Brain microvascular endothelial cell (primary cell): ENCODE measurements at regions not wholly inside any gene's neighbourhood (a gene's known extent, or its start where the extent isn't known, plus 50 kb on each side); places are given as distances from the start of the nearest gene placed in this dataset.
"Not testable (repeated sequence)": the region's sequence is repeated elsewhere in the genome, so short reads cannot be mapped to it uniquely, and the experiment has no call there.

Experiments used
- DNase-seq: peaks from one replicate; pipeline ENCODE4 v3.0.0-alpha.2; 2020
- H3K27ac ChIP-seq: fragments of 250-450 bp; sonication (Bioruptor Pico); 2 replicates; pipeline ENCODE4 v1.5.1; 2020; ENCODE audit warnings: mild to moderate bottlenecking, moderate library complexity
- H3K27me3 ChIP-seq: fragments of 250-450 bp; sonication (Bioruptor Pico); replicated peaks from 2 replicates; pipeline ENCODE4 v1.5.1; 2020; ENCODE audit warnings: mild to moderate bottlenecking
- H3K36me3 ChIP-seq: fragments of 250-450 bp; sonication (Bioruptor Pico); replicated peaks from 2 replicates; pipeline ENCODE4 v1.5.1; 2020; ENCODE audit warnings: mild to moderate bottlenecking
- H3K4me3 ChIP-seq: 2 replicates; pipeline ENCODE4 v1.5.1; 2011; ENCODE audit warnings: low read depth, mild to moderate bottlenecking, control low read depth, low read length, moderate library complexity
- in situ Hi-C: cut with HindIII; loops from 2 replicates; pipeline ENCODE4 v1.10.0; 2017; ENCODE audit warnings: low sequenced_read_pairs, low pct_ligation_motif_present
- TF ChIP-seq, protein P1 (sequence below): IDR thresholded peaks from 2 replicates; pipeline ENCODE4 v1.5.1; 2011; ENCODE audit warnings: low read depth, mild to moderate bottlenecking, moderate library complexity, low read length, control low read depth, inconsistent platforms; ENCODE audit errors: missing control alignments

DNA sequence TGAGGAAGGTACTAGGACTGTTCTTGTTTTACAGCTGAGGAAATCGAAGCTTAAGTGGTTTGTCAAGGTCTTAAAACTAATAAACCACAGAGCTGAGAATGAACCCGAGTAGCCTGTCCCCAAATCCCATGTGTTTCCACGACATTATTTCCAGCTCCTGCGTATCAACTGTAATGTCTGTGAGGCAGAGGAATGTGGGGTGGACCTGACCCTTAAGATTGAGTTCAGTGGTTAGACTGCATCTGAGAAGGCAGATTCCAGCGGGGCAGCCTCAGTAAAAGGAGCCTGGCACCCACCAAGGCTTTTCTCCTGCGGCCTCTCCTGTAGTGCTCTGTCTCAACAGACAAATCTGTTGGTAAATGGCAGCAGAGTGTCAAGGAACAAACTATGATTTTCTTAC lies 81.9 kb upstream of the TMEM178A start:
- peak; percentile 27 for DNase-seq
- H3K27me3 ChIP-seq, result no peaks in the 10 kb centered on the region
- H3K27ac ChIP-seq, result peak overlapping the region; percentile 25
- H3K4me3 ChIP-seq, result no peak overlapping the region
- in situ Hi-C loops, result no loop called here
- no peaks in the 10 kb centered on the region for H3K36me3 ChIP-seq
- TF ChIP-seq, protein P1, sequence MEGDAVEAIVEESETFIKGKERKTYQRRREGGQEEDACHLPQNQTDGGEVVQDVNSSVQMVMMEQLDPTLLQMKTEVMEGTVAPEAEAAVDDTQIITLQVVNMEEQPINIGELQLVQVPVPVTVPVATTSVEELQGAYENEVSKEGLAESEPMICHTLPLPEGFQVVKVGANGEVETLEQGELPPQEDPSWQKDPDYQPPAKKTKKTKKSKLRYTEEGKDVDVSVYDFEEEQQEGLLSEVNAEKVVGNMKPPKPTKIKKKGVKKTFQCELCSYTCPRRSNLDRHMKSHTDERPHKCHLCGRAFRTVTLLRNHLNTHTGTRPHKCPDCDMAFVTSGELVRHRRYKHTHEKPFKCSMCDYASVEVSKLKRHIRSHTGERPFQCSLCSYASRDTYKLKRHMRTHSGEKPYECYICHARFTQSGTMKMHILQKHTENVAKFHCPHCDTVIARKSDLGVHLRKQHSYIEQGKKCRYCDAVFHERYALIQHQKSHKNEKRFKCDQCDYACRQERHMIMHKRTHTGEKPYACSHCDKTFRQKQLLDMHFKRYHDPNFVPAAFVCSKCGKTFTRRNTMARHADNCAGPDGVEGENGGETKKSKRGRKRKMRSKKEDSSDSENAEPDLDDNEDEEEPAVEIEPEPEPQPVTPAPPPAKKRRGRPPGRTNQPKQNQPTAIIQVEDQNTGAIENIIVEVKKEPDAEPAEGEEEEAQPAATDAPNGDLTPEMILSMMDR, result no peak

DNA sequence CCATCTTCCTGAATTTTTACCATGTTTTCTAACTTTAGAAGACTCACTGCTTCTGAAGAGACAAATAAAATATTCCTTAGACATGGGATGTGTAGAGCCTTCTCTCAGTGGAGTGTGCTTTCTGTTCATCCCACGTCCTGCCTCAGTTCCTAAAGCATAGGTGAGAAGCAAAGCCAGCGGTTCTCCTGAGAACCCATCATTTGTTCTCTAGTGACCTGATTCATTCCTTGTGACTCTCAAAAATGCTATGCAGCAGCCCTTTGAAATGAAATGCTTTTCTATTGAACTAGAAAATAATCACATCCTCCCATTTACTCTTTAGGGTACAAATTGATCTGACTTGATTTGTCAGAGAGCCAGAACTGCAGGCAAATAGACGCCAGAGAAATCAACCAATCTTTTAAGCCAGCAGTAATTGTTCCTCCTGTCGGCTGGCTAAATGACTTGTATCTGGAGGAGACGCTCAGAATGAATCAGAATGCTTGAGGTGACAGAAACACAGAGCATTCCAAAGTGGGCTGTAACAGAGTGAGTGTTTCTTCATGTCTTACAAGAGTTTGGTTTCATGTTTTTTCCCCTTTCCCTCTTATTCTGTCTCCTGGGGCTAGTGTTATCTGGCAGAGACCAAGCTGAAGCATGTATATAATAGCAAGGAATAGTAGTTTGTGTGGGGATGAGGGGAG lies 81.3 kb upstream of the TMEM178A start:
- Histone ChIP-seq H3K36me3 (no peaks in the 10 kb centered on the region), H3K27ac (peak overlapping the region; percentile 25), H3K4me3 (no peak overlapping the region), H3K27me3 (no peaks in the 10 kb centered on the region)
- in situ Hi-C loops, result no loop called here
- TF ChIP-seq, protein P1, result no peak
- DNase-seq, result peak; percentile 58

DNA sequence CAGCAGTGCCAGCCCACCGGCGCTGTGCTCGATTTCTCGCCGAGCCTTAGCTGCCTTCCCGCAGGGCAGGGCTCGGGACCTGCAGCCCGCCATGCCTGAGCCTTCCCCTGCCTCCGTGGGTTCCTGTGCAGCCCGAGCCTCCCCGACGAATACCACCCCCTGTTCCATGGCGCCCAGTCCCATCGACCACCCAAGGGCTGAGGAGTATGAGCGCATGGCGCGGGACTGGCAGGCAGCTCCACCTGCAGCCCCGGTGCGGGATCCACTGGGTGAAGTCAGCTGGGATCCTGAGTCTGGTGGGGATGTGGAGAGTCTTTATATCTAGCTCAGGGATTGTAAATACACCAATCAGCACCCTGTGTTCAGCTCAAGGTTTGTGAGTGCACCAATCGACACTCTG lies 80.2 kb upstream of the TMEM178A start:
- H3K36me3 ChIP-seq, H3K27ac ChIP-seq, DNase-seq, H3K27me3 ChIP-seq, in situ Hi-C loops, H3K4me3 ChIP-seq: not testable (repeated sequence)

DNA sequence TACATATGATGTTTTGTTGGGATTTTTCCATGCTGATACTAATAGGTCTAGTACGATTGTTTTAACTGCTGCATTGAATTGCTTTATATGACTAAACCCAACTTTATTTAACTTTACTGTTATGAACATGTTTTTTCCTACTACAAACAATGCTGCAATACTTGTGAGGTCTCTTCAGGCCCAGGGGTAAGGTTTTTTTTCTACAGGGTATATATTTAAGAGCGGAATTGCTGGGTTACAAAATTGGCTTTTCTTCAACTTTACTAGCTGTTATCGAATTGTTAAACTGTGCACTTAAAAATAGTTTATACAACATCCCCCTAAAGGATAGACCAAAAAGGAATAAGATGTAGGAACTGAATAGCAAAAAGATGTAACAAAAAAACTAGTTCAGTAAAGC lies 78.5 kb upstream of the TMEM178A start:
- TF ChIP-seq, protein P1, result no peak
- in situ Hi-C loops, result no loop called here

DNA sequence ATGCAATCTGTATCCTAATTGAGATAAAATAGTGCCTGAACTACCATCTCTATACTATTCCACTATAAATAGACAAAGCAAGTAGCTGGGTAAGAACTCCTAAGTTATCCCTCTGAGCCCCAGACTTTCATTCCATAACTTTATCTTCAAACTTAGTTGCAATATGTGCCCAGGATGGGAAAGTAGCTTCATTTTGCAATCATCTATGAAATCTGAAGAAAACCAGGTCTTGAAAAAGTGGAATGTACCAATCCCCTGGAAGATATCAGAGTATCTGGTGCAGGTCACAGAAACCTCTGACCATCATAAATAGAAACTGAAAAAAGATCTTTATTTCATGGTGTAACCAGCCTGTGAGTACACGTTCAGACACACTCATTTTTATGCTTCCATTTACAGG lies 78.1 kb upstream of the TMEM178A start:
- Histone ChIP-seq H3K27me3 (no peaks in the 10 kb centered on the region), H3K36me3 (no peaks in the 10 kb centered on the region), H3K4me3 (no peak overlapping the region), H3K27ac (no peak overlapping the region)
- TF ChIP-seq, protein P1, result no peak
- in situ Hi-C loops, result no loop called here
- DNase-seq, result no peak

More for the DNA sequence above, 78.5 kb upstream of the TMEM178A start:
- no peaks in the 10 kb centered on the region for H3K36me3 ChIP-seq
- DNase-seq, result no peak
- no peaks in the 10 kb centered on the region for H3K27me3 ChIP-seq
- H3K27ac ChIP-seq, result no peak overlapping the region
- H3K4me3 ChIP-seq, result no peak overlapping the region

DNA sequence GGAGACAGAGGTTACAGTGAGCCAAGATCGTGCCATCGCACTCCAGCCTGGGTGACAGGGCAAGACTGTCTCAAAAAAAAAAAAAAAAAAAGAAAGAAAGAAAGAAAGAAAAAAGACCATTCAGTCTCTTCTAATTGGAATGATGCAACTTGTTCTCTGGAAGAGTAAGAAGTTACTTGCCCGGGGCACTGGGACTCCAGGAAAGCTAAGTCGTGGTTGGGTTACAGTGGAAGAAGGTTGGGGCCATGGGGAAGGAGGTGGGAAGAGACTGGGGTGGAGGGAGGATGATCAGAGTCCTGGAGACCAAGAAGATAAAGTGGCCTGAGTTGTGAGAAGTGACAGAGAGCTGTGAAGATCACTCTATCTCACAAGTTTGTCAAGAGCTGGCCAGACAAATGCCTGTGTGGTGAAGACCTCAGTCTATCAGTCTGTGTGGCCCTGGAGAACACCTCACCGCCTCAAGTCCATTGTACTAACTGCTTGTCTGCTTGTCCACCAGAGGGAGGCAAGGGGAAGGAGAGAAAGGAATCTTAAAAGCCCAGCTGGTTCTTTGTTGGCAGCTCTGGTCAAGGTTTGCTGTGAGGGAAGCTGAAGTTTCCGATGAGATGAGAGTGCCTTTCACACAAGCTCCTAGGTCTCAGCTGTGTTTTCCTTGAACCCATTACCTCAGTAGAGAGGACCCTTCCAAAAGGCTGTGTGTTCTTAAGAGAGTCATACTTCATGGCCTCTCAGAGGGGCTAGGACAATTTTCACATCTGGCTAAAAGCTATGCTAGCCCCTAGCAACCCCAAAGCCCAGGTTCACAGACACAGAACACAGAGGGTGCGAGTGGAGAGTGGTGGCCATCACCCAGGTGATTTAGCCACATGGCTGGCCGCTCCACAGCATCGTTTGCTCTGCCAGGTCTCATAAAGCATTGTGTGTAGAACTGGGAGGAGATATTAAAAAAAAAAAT lies 72.0 kb upstream of the TMEM178A start:
- DNase-seq, result peak; percentile 79
- in situ Hi-C loops, result no loop called here
- Histone ChIP-seq H3K27me3 (no peaks in the 10 kb centered on the region), H3K36me3 (no peaks in the 10 kb centered on the region), H3K27ac (no peak overlapping the region), H3K4me3 (no peak overlapping the region)
- TF ChIP-seq, protein P1, result peak; percentile 89
